ENCODE measurements at regions not wholly inside any gene's neighbourhood (a gene's known extent, or its start where the extent isn't known, plus 50 kb on each side); places are given as distances from the start of the nearest gene placed in this dataset.
"Not testable (repeated sequence)": the region's sequence is repeated elsewhere in the genome, so short reads cannot be mapped to it uniquely, and the experiment has no call there.

DNA sequence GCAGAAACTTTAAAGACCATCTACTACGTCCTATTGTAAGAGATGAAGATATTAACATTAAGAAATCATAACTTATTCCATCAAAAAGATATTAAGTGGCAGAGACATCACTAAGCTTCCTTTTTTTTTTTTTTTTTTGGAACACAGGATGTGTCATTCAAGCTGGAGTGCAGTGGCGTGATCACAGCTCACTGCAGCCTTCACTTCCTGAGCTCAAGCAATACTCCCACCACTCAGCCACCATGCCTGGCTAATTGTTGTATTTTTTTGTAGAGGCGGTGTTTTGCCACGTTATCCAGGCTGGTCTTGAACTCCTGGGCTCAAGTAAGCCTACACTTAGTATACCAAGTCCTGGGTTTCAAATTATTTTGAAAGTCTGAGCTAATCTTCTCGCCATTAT, 169.7 kb upstream of the KCTD7 start:
- DNase-seq: not testable (repeated sequence)

DNA sequence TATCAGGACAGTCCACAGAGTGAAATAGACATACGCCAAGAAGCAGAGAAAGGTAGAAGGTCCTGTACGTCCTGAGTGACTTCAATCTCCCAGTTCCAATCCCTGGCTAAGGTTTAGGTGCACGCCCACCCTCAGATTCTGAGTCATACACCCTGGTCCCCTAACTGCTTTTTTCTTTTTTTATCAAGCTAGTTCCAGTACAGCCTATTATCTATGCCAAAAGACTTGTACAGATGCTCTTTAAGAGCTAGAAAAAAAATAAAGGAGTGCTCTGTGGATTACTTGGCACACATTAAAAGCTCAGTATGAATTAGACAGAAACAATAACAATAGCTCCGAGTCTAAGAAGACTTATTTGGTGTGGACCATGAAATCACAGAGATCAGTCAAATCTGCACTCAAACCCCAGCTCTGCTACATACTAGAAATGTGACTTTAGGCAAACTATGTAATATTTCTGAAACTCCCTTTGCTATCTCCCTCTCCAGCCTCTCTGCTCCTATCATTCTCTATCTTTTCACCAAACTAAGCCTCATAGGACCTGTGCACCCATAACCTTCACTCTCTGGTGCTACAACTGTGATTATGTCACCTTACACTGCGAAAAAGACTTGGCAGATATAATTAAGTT, 168.8 kb upstream of the KCTD7 start:
- DNase-seq: not testable (repeated sequence)

DNA sequence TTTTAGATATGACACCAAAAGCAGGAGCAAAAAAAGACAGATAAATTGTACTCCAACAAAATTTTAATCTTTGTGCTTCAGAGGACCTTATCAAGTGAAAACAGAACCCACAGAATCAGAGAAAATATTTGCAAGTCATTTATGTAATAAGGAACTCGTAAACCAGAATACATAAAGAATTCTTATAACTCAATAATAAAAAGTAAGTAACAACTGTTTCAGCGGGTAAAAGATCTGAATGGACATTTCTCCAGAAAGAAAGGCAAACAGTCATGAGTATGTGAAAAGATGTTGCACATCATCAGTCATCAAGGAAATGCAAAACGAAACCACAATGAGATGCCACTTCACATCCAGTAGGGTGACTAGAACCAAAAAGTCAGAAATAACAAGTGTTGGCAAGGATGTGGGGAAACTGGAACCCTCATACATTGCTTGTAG, 167.7 kb upstream of the KCTD7 start:
- DNase-seq: no peak

GRCh38 chr7:66461397-66461796, 167.3 kb upstream of the KCTD7 start:
- DNase-seq: not testable (repeated sequence)

- DNase-seq: not testable (repeated sequence)
These were observed 165.8 kb upstream of the KCTD7 start for GRCh38 chr7:66462831-66463230.

DNA sequence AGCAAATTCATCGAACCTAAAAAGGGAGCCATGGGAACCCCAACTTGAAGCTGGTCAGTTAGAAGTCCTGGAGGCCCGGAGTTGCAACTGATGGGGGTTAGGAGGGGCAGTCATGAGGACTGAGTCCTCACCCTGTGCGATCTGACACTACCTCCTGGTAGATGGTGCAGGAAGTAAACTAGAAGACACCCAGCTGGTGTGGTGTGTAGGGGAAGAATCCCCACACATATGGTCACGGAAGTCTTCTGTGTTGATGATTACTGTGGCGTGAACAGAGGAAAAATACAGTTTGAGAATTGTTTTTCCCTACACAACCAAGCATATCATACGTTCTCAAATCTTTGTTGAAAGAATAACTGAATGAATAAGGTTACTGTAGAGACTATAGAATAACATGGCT, 164.6 kb upstream of the KCTD7 start:
- DNase-seq: no peak

GRCh38 chr7:66466081-66466600, 162.5 kb upstream of the KCTD7 start:
- no peak for DNase-seq

DNA sequence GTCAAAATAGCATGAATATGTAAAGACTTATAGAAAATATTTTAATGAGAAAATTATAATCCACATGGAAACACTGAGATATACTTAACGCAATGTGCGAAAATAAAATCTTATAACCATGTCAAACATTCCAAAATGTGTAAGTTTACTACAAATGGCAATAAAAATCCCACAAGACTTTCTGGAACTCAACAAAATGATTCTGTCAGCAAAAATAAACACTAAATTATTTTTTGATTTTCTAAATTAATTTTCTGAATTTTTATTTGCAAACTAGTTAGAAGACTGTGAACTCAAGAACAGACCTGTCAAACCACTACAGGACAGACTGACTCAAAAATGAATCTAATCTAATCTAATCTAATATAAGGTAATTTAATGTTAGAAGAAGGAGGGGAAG, 160.8 kb upstream of the KCTD7 start:
- DNase-seq: no peak

DNA sequence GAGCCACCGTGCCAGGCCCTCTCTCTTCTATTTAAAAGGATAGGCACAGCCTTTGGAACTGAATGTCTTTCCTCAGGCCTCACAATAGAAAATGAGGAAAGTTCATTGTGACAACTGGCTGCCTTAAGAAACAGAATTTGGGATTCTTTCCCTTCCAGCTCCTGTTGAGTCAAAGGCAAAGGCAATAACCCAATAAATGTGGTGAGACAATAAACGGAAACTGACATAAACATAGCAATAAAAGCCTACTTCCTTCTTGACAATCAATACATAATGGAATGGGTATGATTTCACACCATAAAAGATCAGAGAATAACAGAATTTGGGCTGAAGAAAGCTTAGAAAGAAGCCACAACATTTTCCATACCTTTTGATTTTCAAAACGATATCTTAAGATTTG, 155.6 kb upstream of the KCTD7 start:
- not testable (repeated sequence) for DNase-seq

- DNase-seq: no peak
These were observed 154.2 kb upstream of the KCTD7 start for GRCh38 chr7:66474441-66474840.

DNA sequence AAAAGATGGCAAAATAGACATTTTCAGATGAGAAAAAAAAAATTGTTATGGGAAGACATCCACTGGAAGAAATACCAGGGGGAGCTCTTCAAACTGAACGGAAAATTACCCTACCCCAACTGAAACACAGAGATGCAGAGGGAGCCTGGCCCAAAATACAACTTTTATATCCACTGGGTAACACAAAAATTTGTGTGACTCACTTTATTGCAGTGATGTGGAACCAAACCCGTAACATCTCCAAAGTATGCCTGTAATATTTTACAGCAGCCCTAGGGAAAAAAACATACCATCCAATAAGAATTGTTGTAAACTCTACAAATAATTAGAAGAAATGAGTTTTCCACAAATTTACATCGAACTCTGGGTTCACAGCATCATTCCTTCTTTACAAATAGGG, 152.6 kb upstream of the KCTD7 start:
- DNase-seq: not testable (repeated sequence)

GRCh38 chr7:66477822-66478397, 150.8 kb upstream of the KCTD7 start:
- DNase-seq: not testable (repeated sequence)

- not testable (repeated sequence) for DNase-seq
These were observed 147.5 kb upstream of the KCTD7 start for GRCh38 chr7:66481229-66481628.

DNA sequence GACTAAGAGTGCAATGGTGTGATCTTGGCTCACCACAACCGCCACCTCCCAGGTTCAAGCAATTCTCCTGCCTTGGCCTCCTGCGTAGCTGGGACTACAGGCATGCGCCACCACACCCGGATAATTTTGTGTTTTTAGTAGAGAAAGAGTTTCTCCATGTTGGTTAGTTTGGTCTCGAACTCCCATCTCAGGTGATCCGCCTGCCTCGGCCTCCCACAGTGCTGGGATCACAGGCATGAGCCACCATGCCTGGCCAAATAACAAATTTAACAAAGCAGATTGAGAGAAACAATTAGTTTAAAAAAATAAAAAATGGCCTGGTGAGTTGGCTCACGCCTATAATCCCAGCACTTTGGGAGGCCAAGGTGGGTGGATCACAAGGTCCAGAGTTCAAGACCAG, 139.6 kb upstream of the KCTD7 start:
- not testable (repeated sequence) for DNase-seq

DNA sequence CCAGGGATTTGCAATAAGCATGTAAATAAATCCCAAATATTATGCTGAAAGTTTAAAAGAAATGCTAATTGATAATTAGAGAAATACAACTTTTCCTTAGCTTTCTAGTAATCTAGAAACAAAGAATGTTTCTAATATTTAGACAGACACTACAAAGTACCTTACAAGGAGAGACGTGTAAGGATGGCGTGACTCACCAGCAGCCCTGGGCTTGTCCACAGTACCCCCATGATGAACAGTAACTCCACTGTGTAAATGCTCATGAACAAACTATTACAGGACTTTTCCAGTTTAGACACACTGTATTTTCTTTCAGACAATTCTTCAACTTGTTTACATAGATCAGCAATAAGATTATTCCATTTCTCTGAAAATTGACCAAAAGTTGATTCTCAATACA, 138.9 kb upstream of the KCTD7 start:
- DNase-seq: peak in 1 of 14 donors; percentile 10

DNA sequence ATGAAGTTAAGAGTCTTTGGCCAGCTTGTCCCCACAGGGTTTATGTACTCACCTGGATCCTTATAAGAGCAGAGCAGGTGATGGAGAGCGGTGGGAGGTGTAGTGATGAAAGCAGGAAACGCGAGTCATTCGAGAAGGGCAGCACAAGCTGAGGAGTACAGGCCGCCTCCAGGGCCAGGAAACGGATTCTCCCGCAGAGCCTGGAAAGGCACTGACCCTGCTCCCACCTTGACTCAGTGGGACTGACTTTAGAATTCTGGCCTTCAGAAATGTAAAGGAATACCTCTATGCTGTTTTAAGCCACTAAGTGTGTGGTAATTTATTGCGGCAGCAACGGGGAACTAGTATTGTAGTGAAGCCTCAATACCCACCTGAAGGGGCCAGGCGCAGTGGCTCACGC, 137.7 kb upstream of the KCTD7 start:
- not testable (repeated sequence) for DNase-seq

- DNase-seq: not testable (repeated sequence)
These were observed 136.3 kb upstream of the KCTD7 start for GRCh38 chr7:66492405-66492804.

DNA sequence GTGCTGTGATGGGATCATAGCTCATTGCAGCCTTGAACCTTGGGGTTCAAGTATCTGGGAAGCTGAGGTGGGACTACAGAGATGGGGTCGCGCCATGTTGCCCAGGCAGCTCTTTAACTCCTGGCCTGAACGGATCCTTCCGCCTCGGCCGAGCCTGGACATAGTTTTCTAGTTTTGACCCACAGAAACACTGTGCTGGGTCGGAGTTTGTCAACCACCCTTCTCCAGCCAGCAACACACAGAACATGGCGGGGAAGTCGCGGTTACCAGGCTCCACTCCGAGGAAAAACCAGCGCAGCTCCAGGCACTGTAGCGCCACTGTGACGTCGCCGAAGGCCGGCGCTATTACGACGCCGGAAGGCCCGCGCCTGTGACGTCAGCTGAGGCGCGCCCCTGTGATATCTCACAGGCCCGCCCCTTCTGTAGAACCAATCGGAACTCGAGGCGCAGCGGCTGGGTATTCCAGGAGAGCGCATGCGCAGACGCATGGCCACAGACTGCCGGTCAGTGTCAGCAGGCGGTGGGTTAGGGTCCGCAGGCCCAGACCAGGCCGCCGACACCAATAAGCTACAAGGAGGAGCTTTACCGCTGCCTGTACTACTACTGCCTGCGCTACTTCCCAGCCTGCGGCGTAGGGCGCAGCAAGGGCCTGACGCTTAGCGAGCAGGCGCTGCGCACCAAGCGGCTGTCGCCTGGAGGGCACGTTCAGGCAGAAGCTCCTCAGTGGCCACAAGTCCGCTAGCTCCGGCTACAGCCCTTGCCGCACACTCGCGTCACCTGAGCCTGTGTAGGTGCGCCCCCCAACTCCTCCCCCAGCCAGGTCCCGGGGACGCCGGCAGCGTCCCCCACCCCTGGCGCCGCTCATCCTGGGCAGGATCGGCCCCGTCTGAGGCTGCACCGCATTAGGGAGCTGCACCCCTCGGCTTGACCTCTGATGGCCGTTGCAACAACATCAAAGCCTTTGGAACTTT, 135.2 kb upstream of the KCTD7 start:
- peak; percentile 88 to 98 (median 96) for DNase-seq

- DNase-seq: no peak
These were observed 131.3 kb upstream of the KCTD7 start for GRCh38 chr7:66497346-66497745.

DNA sequence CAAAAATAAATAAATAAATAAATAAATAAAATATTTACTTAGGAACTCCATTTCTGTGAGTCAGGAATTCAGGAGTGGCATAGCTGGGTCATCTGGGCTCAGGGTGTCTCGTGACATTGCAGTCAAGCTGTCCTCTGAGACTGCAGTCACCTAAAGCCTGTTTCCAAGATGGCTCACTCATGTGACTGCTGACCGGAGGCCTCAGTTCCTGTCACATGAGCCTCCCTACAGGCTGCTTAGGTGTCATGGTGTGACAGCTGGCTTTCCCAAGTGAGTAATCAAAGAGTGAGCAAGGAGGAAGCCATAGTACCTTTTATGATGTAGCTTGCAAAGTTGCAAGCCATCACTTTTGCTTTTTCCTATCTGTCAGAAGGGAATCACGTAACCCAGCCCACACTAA, 128.6 kb upstream of the KCTD7 start:
- DNase-seq: no peak

- DNase-seq: no peak
These were observed 126.2 kb upstream of the KCTD7 start for GRCh38 chr7:66502230-66503035.

- DNase-seq: no peak
These were observed 125.7 kb upstream of the KCTD7 start for GRCh38 chr7:66503036-66503370.

All from C1 segment of cervical spinal cord (tissue), 14 donors.